ENCODE measurements at regions not wholly inside any gene's neighbourhood (a gene's known extent, or its start where the extent isn't known, plus 50 kb on each side); places are given as distances from the start of the nearest gene placed in this dataset.

DNA sequence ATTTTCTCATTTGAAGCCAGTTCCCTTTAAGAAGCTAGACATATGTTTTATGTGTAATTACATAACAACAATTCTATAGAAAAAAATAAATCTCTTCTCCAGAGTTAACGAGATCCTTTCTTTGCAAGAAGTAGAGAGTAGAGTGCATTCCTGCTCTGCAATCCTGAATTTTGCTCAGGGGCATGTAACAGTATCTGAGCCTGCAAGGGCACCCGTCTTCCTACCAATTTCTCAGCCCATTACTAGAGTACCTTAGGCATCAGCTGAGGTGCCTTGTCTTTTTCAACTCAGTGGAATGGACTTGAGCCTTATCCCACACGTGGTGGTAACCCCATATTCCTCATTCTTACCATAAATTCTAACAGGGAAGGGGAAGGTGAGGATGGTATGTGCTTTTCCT is 205.9 kb downstream of the IKZF2 start:
- in situ Hi-C loops (cut with MboI; ENCODE audit: low pct_ligation_motif_present in 1 of 4, low pct_unique_long_range_greater_than_20kb in 1 of 4, low sequenced_read_pairs in 3 of 4): loop anchor here in 1 of 4 donors (25.0 kb wide), 1 partner anchor 108 kb away; no protein-coding TSS in a partner anchor
- no peak for DNase-seq
- no peak for TF ChIP-seq POLR2A (IDR thresholded peaks at IDR 0.05)
- no peak for TF ChIP-seq POLR2AphosphoS5 (IDR thresholded peaks at IDR 0.05)
- TF ChIP-seq, protein P1, sequence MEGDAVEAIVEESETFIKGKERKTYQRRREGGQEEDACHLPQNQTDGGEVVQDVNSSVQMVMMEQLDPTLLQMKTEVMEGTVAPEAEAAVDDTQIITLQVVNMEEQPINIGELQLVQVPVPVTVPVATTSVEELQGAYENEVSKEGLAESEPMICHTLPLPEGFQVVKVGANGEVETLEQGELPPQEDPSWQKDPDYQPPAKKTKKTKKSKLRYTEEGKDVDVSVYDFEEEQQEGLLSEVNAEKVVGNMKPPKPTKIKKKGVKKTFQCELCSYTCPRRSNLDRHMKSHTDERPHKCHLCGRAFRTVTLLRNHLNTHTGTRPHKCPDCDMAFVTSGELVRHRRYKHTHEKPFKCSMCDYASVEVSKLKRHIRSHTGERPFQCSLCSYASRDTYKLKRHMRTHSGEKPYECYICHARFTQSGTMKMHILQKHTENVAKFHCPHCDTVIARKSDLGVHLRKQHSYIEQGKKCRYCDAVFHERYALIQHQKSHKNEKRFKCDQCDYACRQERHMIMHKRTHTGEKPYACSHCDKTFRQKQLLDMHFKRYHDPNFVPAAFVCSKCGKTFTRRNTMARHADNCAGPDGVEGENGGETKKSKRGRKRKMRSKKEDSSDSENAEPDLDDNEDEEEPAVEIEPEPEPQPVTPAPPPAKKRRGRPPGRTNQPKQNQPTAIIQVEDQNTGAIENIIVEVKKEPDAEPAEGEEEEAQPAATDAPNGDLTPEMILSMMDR (IDR thresholded peaks at IDR 0.05): no peak
- no peak for TF ChIP-seq EP300 (IDR thresholded peaks at IDR 0.05; ENCODE audit: low read depth)

DNA sequence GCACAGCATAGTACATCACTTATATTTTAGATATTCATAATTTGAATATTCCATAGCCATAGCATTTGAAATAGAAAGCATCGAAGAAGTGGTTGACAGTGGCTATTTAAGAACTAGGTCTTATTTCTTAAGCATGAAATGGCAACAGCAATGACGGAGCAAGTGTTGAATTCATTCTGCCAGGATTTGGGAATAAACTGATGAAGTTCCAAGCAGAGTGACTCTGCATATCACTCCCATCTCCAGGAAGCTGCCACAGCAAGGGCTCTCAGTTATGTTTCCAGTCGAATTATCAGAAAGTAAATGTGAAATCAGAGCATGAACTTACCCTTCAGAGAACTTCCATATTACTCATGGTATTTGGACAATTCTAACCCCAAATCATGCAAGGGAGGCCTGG is 208.1 kb downstream of the IKZF2 start:
- TF ChIP-seq, protein P1 (IDR thresholded peaks at IDR 0.05): no peak
- TF ChIP-seq POLR2AphosphoS5 (IDR thresholded peaks at IDR 0.05) (no peak), POLR2A (IDR thresholded peaks at IDR 0.05) (no peak), EP300 (IDR thresholded peaks at IDR 0.05; ENCODE audit: low read depth) (no peak)
- no peak overlapping the region for H3K27ac ChIP-seq
- H3K9me3 ChIP-seq: no peaks in the 10 kb centered on the region
- no peak overlapping the region for H3K4me3 ChIP-seq
- H3K4me1 ChIP-seq: peaks cover 0 to 16% (median 10%) of the 10 kb centered on the region in 4 donors
- intact Hi-C loops (cut with DNase I; ENCODE audit: low total_unique reads) (no loop called here), in situ Hi-C loops (cut with MboI; ENCODE audit: low pct_ligation_motif_present in 1 of 4, low pct_unique_long_range_greater_than_20kb in 1 of 4, low sequenced_read_pairs in 3 of 4) (loop anchor here in 1 of 4 donors (25.0 kb wide), 1 partner anchor 106 kb away; no protein-coding TSS in a partner anchor)
- no peaks in the 10 kb centered on the region for H3K36me3 ChIP-seq
- WGBS, 2 donors (ENCODE audit: low coverage in 1 of 2): 80 to 84% methylated on average over 2 to 3 of the region's 3 CpGs
- no peak for DNase-seq
- no peaks in the 10 kb centered on the region for H3K27me3 ChIP-seq

More for the DNA sequence above, 205.9 kb downstream of the IKZF2 start:
- H3K9me3 ChIP-seq: no peaks in the 10 kb centered on the region
- H3K27ac ChIP-seq: no peak overlapping the region
- H3K27me3 ChIP-seq: no peaks in the 10 kb centered on the region
- no peak overlapping the region for H3K4me3 ChIP-seq
- 56 to 72% methylated on average over 3 of the region's 3 CpGs for WGBS, 2 donors (ENCODE audit: low coverage in 1 of 2)
- no peaks in the 10 kb centered on the region for H3K36me3 ChIP-seq
- intact Hi-C loops (cut with DNase I; ENCODE audit: low total_unique reads): no loop called here
- H3K4me1 ChIP-seq: peaks cover 0 to 13% (median 9%) of the 10 kb centered on the region in 4 donors

DNA sequence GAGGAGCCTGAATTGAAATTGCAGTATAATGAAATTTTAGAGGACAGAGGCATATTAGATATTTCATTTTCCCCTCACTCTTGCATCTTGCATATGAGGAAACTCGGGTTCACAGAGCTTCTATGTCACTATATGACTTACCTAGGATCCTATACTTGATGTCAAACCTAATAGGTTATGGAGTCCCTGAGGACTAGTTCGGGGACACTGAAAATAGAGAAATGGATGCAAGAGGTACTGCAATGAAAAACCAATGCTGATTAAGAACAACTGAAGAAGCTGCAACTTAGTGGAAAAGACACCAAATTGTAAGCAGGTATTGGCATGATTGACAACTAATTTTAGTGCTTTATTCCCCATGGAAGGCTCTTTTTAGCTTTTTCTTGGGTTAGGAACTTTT is 210.1 kb downstream of the IKZF2 start:
- Histone ChIP-seq H3K4me1 (peaks cover 0 to 16% (median 10%) of the 10 kb centered on the region in 4 donors), H3K27me3 (no peaks in the 10 kb centered on the region), H3K36me3 (no peaks in the 10 kb centered on the region), H3K27ac (peak overlapping the region in 3 of 4 donors; percentile 51 to 66 (median 60)), H3K4me3 (no peak overlapping the region), H3K9me3 (no peaks in the 10 kb centered on the region)
- no peak for DNase-seq
- intact Hi-C loops (cut with DNase I; ENCODE audit: low total_unique reads): no loop called here
- TF ChIP-seq EP300 (IDR thresholded peaks at IDR 0.05; ENCODE audit: low read depth): no peak
- TF ChIP-seq POLR2A (IDR thresholded peaks at IDR 0.05): no peak
- TF ChIP-seq POLR2AphosphoS5 (IDR thresholded peaks at IDR 0.05): no peak
- in situ Hi-C loops (cut with MboI; ENCODE audit: low pct_ligation_motif_present in 1 of 4, low pct_unique_long_range_greater_than_20kb in 1 of 4, low sequenced_read_pairs in 3 of 4): loop anchor here in 1 of 4 donors (25.0 kb wide), 1 partner anchor 104 kb away; no protein-coding TSS in a partner anchor
- 69 to 71% methylated on average over 2 of the region's 2 CpGs for WGBS, 2 donors (ENCODE audit: low coverage in 1 of 2)

GRCh38 chr2:212940816-212941215 is 210.6 kb downstream of the IKZF2 start:
- Histone ChIP-seq H3K4me1 (peaks cover 0 to 16% (median 10%) of the 10 kb centered on the region in 4 donors), H3K9me3 (no peaks in the 10 kb centered on the region), H3K27me3 (no peaks in the 10 kb centered on the region), H3K27ac (peak overlapping the region; percentile 30 to 66 (median 56)), H3K4me3 (no peak overlapping the region), H3K36me3 (no peaks in the 10 kb centered on the region)
- WGBS, 2 donors (ENCODE audit: low coverage in 1 of 2): 16 to 21% methylated on average over 2 of the region's 2 CpGs
- DNase-seq: peak; percentile 42
- intact Hi-C loops (cut with DNase I; ENCODE audit: low total_unique reads) (no loop called here), in situ Hi-C loops (cut with MboI; ENCODE audit: low pct_ligation_motif_present in 1 of 4, low pct_unique_long_range_greater_than_20kb in 1 of 4, low sequenced_read_pairs in 3 of 4) (loop anchor here in 1 of 4 donors (25.0 kb wide), 1 partner anchor 104 kb away; no protein-coding TSS in a partner anchor)
- TF ChIP-seq POLR2AphosphoS5 (IDR thresholded peaks at IDR 0.05) (no peak), EP300 (IDR thresholded peaks at IDR 0.05; ENCODE audit: low read depth) (no peak), POLR2A (IDR thresholded peaks at IDR 0.05) (no peak)
- TF ChIP-seq, protein P1 (IDR thresholded peaks at IDR 0.05): no peak

Data from transverse colon (tissue), 4 donors.